Gastrocnemius medialis (tissue), 4 donors: ENCODE measurements at regions not wholly inside any gene's neighbourhood (a gene's known extent, or its start where the extent isn't known, plus 50 kb on each side); places are given as distances from the start of the nearest gene placed in this dataset.

Source experiments
- POLR2A ChIP-seq, 2 donors: fragments of 450-650 bp; IDR thresholded peaks; one replicate each; pipeline ENCODE4 v1.6.1; 2017; ENCODE audit warnings: antibody characterized with exemption in 2 of 2, mild to moderate bottlenecking in 2 of 2, moderate library complexity in 2 of 2
- TF ChIP-seq, protein P1 (sequence below), 5 experiments: fragments of 450-650 bp in 3 of 5; fragments of 200-600 bp in 2 of 5; sonication (generic) in 2 of 5; IDR thresholded peaks in 4 of 5; conservative IDR thresholded peaks in 1 of 5; 1 replicate in 4 of 5; 2 replicates in 1 of 5; pipeline ENCODE4 v1.5.1; 2016 to 2019; ENCODE audit warnings: antibody characterized with exemption in 5 of 5, mild to moderate bottlenecking in 3 of 5, moderate library complexity in 3 of 5

DNA sequence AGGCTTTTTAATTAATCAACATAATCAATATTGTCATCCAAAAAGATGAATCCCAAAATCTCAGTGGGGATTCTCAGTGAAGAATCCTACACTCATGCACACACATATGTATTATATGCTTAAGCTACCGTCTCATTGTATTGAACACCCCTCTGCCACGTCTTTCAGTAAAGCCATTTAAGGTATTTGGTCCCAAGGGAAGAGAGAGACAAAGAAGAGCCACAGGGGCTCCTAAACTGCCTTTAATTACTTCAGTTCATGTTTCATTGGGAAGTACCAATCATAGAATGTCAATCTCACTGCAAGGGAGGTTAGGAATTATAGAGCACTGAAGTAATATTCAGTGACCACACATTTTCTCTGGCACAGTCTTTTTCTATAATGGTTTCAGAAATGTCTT, 388.6 kb upstream of the NEGR1 start:
- TF ChIP-seq, protein P1, sequence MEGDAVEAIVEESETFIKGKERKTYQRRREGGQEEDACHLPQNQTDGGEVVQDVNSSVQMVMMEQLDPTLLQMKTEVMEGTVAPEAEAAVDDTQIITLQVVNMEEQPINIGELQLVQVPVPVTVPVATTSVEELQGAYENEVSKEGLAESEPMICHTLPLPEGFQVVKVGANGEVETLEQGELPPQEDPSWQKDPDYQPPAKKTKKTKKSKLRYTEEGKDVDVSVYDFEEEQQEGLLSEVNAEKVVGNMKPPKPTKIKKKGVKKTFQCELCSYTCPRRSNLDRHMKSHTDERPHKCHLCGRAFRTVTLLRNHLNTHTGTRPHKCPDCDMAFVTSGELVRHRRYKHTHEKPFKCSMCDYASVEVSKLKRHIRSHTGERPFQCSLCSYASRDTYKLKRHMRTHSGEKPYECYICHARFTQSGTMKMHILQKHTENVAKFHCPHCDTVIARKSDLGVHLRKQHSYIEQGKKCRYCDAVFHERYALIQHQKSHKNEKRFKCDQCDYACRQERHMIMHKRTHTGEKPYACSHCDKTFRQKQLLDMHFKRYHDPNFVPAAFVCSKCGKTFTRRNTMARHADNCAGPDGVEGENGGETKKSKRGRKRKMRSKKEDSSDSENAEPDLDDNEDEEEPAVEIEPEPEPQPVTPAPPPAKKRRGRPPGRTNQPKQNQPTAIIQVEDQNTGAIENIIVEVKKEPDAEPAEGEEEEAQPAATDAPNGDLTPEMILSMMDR (IDR thresholded peaks at IDR 0.05 in 4 of 5, conservative IDR thresholded peaks at IDR 0.05 in 1 of 5), result no peak
- no peak for TF ChIP-seq POLR2A (IDR thresholded peaks at IDR 0.05)
